T follicular helper cell (primary cell): ENCODE measurements at regions not wholly inside any gene's neighbourhood (a gene's known extent, or its start where the extent isn't known, plus 50 kb on each side); places are given as distances from the start of the nearest gene placed in this dataset.

ENCODE experiments used
- DNase-seq: peaks from one replicate; pipeline ENCODE4 v3.0.0-alpha.2; 2020; ENCODE audit warnings: low read depth

DNA sequence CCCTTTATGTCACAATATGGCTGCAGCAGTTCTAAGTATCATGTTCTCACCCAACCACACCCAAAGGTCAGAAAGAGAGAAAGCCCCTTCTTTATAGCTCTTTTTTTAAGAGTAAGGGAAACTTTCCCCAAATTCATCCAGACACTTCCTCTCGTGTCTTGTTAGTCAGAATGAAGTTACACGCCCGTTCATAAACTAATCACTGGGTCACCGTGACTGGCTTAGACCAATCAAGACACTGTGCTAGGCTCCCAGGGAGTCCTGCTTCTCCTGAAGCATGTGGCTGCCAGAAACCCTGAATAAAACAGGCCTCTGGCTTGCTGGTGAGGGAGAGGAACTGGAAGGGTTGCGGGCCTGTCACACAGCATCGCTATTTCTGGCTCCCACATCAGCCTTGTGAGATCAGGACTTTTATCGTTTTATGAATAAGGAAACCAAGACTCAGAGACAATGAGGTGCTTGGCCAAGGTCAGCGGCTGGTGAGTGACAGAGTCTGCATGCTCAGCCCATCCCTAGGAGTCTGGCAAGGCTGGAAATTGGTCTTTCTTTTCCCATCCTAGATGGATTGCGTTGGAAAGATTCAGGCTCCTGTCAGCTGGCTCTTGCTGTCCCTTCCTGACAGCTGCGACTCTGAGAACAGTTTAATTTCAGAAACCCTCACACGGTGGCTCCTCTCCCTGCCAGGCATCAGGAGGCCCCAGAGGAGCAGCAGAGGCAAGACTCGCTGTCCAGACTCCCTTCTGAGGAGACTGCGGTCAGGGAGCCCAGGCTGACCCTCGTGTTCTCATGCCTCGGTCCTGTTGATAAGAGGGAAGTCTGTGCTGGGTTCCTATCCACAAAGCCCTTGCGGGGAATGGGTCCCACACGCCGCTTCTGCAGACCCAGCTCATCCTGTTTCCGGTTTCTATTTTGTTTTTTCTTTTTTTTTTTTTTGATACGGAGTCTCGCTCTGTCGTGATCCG, 104.5 kb upstream of the TAF1B start:
- DNase-seq: no peak

DNA sequence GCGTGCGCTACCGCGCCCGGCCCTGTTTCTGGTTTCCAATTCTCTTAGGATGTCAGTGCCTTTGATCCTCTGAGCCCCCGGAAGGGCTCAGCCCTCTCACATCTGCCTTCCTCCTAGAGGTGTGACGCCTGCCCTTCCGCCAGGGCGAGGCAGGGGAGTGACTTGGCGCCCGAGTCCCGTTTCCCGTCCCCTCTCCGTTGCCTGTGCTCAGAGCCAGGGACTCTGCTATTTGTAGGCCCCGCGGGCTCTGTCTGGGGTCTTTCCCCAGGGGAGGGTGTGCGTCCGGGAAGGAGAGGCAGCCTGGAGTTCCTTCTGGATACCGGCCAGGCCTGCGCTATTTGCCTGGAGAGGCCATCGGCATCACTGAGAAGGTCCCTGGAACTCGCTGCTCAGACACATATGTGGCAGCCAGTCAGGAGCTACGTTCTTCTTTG, 103.7 kb upstream of the TAF1B start:
- peak; percentile 26 for DNase-seq

DNA sequence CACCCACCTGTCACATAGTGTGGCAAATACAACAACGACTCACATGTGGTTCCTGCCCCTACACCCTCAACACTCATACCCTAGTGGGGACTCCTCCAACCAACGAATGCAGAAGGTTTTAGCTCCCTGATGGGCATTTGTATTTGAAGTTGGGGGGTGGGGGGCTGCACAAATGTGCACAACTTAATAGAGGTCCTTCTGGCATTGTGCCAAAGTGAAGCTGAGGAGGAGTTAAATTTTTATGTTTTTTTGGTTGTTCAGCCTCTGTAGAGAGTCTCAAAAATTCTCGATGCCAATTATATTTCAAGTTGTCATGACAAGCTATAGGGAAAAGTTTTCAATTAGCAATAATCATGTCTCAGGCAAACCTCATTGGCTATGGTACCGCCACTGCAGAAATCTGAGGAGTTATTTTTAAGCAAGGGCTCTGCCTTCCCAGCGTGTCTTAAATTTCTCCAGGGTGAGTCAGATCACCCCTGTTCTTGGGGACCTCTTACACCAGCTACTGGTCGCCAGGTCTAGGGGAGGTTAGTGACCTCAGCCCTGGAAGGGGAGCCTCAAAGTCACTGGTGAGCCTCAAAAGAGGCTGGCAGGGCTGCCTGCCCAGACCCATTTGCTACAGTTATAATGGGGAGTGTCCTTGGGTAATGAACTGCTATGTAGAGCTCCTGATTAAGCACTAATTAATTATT, 102.7 kb upstream of the TAF1B start:
- DNase-seq: no peak

DNA sequence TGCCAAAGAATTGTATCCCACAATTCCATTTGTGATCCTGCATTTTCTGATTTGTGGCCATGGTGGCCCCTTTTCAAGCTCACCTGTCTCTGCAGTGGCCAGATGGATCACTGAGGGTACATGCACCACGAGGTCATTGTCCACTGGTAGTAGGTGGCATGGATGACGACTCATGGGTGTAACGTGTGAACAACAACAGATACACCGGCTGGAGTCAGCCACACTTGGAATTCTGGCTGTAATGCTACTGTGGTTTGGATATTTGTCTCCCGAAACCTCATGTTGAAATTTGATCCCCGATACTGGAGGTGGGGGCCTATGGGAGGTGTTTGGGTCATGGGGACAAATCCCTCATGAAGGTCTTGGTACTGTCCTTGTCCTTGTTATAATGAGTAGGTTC, 102.2 kb upstream of the TAF1B start:
- DNase-seq: no peak

DNA sequence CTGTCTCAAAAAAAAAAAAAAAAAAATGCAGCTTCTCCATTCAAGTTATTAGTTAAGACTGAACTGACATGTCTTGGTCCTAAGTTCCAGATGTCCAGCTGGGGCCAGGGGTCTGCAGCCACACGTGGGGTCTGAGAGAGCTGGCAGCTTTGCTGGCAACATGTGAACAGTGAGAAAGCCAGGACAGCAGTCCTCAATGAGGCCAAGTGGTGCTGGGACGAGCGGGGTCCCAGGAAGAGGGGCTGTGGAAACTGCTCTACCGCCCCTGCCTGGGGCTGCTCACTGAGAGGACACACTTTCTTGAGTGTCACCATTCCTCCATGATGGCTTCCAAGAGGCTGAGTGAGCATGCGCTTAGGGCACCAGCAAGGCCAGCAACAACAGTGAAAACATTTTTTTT, 100.7 kb upstream of the TAF1B start:
- DNase-seq: no peak

DNA sequence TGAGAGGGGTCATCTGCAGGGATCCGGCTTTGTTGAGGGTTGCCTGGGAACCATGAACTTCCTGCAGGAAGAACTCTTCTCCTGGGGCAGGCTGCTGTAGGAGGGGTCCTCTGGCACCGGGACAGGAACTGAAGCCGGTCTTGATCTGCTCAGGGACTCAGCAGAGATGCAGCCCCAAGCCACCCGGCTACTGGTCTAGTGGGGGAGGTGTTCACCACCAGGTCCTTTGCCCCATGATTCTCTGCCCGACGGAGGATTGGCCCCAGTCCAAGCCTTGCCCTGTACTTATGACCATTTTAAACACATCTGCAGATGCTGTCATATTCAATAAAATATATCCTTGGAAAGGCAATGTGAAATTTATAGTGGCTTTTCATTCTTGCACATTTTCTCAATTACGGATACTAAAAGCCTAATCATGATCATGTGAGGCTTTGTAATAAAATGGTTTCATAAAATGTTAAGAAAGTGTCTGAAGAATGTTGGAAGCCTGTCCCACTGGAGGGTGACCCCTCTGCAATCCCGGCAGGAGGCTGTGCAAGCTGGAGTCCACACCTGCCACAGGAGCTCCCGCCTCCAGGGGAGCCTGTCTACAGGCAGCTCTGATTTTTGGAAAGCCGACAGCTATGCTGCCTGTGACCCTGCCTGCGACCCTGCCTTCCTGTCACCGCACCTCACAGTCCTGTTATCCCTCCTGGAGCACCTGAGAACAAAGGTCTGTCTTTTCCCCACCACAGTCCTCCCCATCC, 98.8 kb upstream of the TAF1B start:
- no peak for DNase-seq

DNA sequence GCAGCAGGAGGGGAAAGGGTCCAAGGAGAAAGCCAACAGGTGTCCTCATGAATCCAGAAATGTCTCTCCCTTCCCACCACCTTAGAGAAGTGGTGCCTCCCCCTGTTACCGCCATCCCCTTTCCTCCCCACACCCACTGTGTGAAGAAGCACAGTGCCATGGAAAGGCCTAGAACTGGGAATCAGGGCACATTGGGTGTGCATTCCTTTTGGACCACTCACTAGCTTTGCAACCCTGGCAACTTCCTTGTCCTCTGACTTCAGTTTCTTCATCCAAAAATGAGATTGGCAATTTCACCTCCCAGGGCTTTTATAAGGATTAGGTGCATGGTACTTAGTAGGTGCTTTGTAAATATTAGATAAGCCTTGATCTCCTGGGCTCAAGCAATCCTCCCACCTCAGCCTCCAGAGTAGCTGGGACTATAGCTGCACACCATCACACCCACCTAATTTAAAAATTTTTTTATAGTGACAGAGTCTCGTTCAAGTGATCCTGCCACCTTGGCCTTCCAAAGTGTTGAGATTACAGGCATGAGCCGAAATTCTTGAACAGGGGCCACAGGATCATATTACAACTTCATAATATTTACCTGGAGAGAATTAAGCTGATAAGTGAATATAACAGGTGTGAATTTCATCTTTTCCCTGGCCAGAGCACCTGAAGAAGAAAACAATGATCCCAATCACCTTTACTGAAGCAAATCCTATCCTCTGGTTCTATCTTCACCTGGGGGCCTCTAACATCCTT, 97.9 kb upstream of the TAF1B start:
- no peak for DNase-seq

DNA sequence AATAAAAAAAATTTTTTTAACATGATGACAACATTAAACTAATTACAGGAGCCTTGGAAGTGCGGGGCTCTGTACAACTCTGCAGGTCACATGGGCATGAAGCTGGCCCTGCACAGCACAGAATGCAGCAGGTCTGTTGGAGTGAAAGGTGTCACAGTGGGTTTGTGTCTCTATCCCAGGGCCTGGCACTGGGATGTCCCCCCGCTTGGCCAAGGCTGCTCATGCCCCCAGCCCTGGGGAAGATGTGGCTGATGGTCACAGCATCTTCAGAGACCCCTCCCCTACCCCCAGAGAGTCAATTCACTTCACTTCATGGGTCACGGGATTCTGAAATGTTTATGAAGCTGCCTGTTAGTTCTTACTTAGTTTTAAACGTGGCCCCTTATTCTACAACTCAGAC, 95.9 kb upstream of the TAF1B start:
- no peak for DNase-seq

DNA sequence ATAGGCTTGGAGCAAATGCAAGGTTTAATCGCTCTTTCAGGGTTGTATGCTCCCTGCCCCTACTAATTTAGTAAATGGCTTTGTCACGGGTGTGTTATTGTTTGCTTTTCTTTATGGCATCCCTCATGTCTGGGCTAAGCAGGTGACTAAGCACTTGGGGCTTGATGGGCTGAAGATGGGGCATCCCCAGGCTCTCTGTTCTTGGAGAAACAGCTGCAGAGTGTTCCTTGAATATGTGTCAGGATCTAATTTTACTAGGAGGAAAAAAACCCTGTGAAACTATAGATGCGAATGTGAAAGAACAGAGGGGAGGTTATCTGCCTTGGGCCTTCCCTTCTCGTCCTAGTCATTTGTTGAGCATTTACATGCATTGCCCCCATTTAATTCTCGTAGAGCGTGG, 94.7 kb upstream of the TAF1B start:
- no peak for DNase-seq

DNA sequence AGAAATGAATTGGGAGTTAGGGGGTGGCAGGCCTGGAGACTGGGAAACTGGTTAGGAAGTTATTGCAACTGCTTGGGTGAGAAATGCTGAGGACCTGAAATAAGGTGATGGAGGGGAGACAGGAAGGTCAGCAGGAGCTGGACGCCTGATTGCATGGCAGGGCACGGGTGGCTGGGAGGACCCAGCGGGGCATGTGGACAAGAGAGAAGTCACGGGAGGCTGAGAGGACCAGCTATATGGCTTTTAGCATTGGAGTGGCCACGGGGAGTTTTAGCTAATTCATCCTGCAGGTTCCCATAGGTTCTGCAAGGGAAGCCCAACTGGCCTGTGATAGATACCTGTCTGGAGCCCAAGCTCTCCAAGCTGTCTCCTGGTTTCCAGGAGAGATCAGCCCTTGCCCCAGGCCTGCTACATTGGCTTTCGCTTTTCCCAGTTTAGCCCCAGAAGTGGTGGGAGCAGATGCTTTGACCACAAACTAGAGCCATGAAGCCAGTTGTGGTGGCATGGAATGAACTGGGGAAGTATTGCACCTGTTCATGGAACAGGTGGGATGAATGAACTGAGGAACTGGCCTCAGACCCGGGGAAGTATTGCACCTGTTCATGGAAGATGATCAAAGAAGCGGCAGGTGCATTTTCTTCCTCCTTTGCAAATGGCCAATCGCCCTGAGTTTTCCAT, 93.6 kb upstream of the TAF1B start:
- DNase-seq: no peak

DNA sequence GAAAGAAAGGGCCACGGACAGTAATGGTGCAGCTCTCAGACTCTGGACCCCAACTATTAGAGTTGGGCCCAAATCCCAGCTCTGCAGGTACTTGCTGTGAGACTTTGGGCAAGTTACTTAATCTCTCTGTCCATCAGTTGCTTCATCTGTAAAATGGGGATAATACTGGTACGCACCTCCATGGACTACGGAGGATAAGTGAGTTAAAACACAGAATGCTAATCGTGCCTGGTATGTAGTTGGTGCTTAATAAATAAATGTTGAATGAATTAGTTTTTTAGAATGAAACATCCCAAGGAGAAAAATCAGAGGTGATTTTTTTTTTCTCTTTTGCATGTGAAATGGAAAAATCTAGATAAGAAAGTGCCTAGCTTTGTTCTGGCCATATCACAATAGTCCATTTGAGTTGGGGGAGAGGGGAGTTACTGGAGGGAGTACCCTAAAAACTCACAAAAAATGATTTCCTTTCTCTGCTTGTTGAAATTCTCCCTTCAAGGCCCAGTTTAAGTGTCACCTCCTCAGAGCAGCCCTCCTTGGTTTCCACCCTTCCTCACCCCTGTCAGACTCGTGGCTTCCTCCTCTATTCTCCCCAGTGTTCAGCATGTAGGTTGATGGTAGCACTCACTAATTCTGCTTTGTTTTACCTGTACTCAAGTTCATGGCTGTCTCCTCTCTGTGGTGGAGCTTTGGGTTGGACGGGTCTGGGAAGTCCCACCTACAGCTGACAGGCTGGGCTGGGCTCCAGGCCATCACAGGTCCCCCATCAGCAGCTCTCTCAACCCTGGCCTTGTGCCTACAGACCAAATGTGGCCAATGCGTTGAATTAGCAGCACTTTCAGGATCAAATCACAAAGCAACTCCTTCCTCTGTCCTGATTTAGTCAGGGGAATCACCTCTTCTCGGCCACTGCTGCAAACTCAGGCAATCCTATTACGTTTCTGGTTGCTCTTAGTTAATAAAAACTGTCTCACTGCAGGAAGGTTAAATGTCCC, 92.8 kb upstream of the TAF1B start:
- DNase-seq: no peak

DNA sequence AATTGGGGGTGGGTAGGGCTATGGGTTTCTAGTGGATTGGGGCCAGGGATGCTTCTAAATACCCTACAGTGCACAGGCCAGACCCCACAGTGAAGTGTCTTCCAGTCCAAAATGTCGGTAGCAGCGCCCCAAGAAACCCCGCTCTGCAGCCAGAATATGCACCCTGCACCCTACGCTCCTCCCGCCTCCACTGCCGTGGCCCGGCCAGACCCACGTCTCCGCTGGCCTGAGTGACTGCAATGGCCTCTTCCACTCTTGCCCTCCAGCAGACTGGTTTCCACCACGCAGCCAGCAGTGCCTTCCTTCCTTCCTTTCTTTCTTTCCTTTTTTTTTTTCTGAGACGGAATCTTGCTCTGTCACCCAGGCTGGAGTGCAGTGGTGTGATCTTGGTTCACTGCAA, 91.4 kb upstream of the TAF1B start:
- DNase-seq: no peak

DNA sequence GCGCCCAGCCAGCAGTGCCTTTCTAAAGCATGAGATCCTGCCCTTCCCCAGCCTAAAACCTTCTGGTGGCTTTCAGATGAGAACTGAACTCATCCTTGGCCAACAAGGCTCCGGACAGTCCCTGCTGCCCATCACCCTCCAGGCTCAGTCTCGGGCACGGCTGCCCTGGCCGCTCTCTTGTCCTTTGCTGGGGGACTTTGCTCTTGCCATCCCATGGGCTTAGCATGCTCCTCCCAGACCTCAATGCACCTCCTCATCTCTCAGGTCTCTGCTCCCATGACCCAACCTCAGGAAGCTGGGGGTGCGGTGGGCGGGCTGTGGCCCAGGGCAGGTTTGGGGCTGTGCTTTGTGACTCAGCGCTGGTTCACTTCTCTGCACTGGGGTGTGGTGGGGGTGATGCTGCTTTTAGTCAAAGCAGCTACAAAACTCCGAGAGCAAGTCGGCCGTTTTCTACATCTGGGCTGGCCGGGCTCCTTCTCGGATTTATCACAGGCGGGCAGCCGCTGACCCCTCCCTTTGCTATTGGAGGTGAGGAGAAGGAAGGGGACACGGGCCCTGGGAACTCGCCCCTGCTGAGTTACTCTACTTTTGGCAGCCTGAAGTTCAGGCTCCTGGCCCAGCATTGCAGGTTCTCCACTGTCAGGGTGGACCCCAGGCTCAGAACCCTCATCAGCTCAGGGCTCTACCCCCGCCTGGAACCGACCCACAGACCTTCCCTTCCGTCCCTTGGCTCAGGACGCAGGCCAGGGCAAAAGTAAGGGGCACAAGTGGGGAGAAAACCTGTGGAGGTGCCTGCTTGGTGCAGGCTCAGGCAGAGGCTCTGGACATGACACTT, 90.6 kb upstream of the TAF1B start:
- peak; percentile 52 for DNase-seq

DNA sequence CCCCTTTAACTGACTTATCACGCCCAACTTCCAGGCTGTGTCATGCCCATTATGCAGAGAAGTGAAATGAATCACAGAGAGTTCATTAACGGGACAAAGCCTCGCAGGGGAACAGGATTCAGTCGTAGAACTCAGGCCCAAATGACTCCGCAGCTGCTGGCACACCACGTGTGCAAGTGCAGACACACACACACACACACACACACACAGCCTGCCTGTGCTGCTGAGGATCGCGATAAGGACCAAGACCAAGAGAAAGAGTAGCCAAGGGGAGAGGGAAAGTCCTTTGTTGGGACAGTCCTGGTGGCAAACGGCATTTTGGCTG, 90.0 kb upstream of the TAF1B start:
- no peak for DNase-seq

DNA sequence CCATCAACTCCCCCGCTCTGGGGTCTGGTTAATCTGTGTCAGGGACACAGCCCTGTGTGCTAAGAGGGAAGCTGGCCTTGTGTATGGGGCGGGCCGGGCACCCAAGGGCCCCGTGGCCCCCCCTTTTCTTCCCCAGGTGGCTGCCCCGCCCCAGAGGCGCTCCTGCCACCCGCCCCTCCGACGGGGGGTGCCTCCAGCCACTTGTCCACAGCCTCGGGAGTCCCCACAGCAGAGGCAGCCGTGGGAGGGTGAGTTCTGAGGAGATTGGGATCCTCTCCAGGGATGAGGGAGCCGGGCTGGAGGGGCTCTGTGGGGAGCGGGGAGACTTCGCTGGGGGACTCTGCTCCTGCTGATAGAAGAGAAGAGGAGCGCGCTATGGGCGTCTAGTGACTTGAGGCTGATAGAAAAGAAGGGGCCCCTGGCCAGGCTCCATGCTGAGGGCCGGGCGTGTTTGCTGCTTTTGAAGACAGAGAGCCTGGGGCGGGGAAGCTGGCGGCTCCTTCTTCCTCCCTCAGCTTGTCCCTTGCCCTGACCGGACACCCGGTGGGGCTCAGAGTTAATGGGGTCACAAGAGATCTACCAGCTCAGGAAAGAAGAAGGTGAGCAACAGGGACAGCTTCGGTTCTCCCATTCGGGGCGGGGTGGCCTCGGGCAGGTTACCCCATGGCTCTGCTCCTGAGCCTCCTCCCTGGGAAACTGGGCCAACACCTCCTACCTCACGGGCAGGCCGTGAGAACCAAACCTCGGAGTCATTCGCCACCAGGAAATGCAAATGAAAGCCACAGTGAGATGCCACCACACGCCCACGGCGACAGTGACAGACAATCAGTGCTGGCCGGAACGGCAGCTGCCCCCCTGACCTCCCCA, 89.4 kb upstream of the TAF1B start:
- no peak for DNase-seq

DNA sequence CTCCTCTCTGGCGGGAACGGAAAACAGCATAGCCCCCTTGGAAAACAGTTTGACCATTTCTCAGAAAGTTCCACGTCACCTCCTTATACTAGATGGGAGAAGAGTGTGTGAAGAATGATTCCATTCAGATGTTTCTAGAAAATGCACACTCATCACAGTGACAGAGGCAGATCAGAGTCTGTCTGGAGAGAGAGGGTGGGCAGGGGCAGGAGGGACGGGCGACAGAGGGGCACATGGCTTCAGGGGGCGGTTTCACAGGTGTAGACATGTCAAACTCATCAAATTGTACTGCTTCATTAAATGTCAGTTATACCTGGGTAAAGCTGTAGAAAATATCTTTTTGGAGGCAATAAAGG, 88.8 kb upstream of the TAF1B start:
- DNase-seq: no peak

DNA sequence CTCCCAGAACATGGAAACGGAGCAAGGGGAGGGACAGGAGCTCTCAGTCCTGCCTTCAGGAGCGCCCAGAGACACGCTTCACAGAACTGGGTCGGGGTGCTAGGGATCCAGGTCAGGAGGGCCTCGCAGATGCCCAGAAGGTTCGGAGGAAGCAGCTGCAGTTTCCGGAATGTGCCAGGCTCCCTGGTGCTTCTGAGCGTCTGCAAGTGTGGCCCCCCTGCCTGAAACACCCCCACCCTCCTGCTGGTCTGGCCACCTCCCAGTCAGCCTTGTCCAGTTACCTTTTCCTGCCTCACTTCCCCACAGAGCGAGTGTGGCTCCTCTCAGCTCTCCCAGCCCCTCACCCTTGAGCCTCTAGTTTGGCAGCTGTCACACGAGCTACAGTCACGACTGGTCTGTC, 88.3 kb upstream of the TAF1B start:
- no peak for DNase-seq

DNA sequence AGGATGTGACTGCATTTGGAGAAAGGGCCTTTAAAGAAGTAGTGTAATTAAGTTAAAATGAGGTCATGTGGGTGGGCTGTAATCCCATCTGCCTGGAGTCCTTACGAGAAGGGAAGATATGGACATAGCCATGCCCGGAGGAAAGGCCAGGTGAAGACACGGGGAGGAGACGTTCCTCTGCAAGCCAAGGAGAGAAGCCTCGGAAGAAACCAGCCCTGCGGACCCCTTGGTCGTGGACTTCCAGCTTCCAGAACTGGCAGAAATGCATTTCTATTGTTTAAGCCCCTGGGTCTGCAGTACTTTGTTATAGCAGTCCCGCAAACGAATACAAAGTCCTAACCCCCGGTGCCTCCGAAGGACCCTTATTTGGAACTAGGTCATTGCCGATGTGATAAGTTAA, 87.6 kb upstream of the TAF1B start:
- DNase-seq: no peak
